Activated CD4-positive, alpha-beta T cell treated with anti-CD3 and anti-CD28 coated beads, Interleukin-2, Interleukin-6, amounts not matched to agents 100 ng/mL and 50 ng/mL, durations not matched to agents 16 hours and 8 hours (primary cell): ENCODE measurements at regions not wholly inside any gene's neighbourhood (a gene's known extent, or its start where the extent isn't known, plus 50 kb on each side); places are given as distances from the start of the nearest gene placed in this dataset.

Source experiments
- DNase-seq: peaks from one replicate; pipeline ENCODE4 v3.0.0-alpha.2; 2020

DNA sequence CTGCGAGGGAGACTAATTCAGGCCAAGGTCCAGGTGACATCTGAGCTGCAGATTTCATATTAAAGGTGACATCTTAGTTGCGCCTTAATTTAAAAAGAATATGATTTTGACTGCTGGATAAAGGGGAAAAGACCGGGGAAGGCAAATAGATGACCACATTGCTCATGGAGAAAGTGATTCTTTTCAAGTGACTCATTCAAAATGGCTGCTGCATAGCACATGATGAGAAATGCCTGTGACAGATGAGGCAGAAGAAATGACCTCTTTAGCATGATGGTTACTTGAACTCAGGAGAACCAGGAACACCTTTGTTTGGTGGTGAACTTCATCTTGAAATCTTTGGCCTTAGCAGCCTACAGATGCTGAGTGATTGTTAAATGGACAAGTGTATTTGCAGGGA, 385.8 kb upstream of the TRIB2 start:
- no peak for DNase-seq

DNA sequence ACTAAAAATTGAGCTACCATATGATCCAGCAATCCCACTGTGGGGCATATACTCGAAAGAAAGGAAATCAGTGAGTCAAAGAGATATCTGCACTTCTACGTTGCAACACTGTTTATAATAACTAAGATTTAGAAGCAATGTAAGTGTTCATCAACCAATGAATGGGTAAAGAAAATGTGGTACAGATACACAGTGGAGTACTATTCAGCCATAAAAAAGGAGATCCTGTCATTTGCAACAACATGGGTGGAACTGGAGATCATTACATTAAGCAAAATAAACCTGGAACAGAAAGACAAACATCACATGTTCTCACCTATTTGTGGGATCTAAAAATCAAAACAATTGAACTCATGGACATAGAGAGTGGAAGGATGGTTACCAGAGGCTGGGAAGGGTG, 385.0 kb upstream of the TRIB2 start:
- no peak for DNase-seq

DNA sequence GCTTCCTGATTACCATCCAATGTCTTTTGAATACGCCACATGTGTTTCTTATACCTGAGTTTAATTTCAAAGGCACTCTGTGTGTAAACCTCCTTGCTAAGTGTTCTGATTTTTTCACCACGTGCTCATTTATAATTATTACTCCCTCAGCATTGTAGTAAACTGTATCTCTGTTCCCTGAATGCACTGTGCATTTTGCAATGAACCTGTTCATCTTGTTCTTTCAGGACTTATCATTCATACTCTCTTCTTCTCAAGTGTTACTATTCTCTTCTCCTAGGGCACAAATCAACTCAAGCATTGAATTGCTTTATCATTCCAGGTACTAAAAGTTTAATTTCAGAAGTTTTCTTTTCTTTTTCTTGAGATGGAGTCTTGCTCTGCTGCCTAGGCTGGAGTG, 383.4 kb upstream of the TRIB2 start:
- DNase-seq: no peak

DNA sequence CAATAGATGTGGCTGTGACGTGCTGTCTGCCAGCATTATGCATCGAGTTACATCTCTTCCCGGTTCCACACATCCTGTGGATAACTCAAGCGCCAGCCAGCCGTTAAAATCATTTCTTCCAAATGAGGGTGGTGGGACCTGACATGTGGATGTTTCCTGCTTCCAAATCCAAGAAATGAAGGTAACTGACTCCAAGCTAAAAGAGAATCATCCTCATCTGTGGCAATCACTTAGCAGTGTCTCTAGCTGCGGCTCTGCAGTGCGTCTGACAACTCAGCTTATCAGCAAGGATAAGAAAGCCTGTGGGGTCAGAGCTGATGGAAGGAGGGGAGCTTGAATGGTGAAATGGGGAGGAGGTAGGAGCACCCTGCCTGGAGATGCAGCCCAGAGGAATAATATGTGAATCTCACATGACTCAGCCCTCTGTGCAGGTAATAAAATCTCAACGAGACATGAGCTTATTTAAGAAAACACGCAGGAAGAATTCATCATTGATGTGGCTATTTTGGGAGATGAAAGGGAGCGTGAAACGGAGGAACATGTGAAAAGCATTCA, 382.2 kb upstream of the TRIB2 start:
- DNase-seq: no peak

DNA sequence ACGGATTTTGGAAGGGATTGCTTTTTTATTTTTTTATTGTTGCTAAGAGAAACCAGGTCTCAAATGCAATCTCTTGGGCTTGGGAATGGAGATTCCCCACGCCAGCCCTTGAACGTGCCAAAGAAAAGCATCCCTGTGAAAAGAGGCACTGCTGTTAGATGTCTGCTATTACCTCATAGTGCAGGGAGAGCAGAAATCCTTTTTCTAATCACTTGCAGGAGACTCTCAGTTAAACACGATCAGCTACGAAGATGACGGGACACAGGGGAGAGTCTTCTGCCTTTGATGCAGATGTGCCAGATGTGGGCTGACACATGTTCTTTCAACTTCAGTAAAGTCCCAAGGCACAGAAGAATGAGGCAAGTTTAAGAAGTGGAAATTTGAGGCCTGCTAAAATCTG, 381.6 kb upstream of the TRIB2 start:
- no peak for DNase-seq

DNA sequence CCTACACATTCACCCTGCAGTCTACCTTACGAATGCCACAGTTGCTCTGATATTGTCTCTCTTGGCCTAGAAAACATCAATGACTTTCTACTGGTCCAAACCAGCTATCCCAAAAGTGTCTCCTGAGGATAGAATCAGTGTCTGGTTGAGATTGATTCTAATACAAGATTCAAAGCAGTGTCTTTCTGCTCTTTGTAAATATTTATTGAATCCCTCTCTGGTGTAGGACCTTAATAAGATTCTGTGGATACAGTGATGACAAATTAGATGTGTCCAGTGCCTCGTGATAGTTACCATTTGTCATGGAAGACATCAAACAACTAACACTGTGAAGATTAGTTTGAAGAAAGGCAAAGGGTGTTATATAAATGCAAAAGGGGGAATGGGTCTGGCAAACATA, 380.7 kb upstream of the TRIB2 start:
- DNase-seq: no peak

DNA sequence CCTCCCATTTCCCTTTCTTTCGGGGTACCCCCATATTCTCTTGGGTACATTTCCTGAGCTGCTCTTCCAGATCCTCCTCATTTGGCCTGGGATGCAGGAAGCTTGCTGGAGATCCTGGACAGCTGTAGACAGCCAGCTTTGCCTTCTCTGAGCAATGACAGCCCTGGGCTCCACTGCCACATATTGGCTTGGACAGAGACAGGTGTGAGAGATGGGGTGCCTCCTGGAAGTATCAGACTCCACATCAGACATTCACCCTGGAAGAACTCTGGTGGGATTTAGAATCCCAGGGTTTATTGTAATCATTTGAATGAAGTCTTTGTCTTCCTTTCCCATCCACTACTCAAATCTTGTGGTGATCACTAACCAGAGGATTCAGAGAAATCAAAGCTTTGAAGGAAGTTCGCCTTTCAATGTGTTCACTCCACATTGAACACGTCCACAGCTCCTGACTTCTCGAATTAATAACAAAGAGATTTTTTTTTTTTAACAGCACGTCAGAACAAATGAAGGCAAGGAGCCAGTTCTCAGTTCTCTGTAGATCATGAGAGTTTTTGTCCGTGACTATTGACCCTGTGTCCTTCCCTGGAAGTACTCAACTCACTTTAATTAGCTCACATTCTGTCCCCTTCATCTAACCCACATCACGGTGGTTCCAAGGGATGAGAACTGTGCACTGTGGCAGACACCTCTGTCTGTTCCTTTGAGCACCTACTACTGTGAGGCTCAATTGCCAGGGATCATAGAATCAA, 377.6 kb upstream of the TRIB2 start:
- no peak for DNase-seq

DNA sequence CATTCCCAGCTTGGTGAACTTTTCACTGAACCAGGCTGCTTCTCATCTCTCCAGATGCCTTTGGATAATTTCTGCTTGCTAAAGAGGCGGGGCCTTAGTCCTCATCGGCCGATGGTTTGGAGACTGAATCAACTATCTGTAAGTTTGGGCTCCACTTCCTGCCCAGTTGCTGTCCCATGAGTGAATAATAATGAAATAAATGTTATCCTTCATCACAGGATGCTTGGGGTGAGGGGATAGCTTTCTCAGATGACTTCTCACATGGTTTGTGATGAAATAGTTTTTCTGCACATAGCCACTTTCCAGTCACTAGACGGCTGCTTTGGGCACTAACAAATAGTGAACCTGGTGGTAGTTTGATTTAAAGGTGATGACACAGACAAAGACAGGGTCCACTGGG, 376.6 kb upstream of the TRIB2 start:
- no peak for DNase-seq

DNA sequence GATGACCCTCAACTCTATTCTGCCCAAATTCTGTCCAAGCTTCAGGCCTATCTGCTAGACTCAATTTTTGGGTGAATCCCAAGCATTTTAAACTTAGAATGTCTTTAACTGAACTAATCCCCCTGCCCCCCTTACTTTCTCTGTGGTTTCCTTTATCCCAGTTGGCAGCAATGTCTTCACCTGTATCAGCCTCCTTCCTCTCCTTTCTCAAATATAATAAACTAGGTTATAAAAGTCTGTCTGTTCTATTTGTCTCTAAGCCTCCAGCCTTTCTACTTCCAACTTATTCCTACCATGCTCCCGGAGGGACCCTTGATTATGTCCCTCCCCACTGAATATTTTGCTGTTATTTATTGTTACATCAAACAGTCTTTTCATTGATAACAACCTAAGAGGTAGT, 375.5 kb upstream of the TRIB2 start:
- DNase-seq: no peak

DNA sequence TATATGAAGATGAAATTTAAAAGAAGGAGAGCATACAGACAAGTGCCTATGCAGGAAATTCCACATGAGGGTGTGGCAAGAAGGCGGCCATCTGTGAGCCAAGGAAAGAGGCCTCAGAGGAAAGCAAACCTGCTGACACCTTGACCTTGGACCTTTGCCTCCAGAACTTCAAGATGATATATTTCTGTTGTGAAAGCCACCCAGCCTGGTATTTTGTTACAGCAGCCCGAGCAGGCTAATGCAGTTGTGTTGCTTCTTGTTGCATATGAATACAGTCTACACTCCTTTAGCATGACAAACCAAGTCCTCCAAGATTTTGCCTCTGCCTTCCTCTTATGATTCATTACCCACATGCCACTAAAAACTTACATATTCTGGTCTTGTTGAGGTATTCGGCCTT, 374.8 kb upstream of the TRIB2 start:
- no peak for DNase-seq

DNA sequence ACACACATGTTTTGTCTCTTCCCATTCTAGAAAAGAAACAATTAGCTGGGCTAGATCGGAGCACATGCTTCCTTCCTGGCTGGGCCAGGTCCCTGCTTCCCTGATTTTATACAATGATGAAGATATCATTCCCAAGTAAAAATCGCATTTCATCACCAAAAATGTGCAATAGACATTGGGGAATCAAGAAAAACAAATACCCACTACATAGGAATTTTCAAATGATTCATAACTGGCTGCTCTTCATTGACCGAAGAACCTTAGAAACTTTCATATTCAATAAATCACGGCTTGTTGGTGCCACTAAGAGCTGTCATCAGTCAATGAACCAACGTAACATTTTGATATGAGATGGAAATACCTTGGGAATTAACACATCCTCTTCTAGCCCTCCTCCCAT, 373.6 kb upstream of the TRIB2 start:
- no peak for DNase-seq

DNA sequence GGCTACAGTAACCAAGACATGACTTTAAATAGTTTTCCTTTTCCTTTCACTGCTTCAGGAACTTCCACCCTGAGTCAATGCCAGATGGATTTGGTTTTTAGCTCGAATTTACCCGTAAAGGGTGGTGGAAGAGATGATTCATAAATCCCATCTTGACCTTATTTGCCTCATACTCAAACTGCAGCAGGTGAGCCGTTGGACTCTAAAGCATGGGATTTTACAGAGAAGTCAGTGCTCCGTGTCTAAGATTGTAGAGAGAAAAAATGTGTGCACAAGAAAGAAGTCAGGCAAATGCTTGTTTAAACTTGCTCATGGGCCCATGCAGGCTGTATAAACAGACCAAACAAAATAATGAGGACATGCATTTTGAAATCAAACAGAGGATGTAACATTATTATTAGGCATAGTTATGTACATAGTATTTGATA, 369.7 kb upstream of the TRIB2 start:
- no peak for DNase-seq

DNA sequence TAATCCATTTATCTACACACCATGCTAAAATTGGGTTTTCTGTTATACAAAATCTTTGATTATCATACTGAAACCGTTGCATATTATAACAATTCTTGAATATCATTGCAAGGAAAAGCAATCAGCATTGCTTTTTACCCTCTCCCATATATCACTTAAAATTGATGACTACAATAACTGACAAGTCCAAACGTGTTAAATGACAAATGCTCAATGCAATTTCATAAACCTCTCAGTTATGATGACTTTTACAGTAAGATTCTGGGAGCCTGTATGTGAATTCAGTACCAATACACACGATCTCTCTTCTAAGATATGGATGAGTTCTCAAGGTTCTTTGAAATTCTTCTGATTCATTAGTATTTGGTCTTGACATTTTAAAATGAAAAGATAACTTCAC, 368.5 kb upstream of the TRIB2 start:
- no peak for DNase-seq

DNA sequence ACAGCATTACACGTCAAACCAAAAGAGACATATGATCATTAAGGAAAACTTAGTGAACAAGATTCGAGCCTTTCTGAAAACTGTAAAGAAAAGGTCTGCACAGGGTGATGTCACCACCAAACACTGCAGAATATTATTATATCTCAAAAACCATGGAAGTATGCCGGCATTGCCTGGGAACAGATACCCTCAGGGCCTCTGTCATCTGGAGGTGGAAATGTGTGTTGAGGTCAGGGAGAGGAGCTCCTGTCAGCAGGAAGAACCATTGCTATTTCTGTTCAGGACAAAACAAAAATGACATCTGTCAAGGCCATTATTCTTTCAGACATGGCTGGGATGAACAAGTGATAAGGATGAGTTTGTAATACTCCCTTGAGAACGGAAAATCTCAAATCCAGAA, 365.9 kb upstream of the TRIB2 start:
- no peak for DNase-seq

DNA sequence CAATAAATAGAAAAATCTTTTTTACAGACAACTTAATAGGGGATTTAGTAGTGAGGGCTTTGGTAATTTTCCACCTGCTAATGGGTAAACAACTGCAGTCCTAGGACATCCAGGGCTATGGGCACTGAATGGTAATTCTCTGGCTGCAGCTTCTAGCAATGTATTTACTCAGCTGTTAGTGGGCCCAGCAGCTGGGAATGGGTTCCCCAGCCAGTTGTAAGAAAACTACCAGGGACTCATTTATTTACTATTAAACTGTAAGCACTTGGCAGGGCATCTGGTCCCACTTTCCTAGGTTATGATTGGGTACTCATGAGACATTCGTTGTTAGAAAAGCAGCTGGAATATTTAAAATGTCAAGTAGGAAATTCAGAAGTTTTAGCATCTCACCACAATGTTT, 363.8 kb upstream of the TRIB2 start:
- no peak for DNase-seq

DNA sequence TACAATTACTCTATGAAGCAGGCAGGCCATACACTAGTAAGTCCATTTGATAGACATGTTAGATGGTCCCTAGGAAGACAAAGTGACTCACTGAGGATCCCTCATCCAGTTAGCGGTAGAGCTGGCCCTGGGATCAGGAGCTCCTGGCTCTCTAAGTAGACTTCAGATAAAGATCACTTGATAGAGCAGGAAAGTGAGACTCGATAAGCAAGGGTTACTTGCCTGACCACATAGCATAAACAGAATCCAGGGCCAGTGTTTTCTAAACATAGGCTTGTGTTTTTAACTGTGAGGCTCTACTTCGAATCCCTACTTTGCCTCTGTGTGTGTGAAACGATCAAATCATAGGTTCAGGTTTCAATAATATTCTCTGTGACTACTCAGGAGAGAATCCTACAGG, 355.2 kb upstream of the TRIB2 start:
- DNase-seq: no peak

DNA sequence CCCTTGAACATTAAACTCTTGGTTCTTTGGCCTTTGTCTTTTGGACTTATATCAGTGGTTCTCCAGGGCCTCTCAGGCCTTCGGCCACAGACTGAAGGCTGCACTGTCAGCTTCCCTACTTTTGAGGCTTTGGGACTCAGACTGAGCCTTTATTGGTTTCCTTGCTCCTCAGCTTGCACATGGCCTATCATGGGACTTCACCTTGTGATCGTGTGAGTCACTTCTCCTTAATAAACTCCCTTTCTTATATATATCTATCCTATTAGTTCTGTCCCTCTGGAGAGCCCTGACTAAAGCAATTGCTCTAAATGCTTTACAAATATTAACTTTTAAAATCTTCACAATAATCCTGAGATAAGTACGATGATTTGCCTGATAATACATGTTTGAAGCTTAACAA, 353.6 kb upstream of the TRIB2 start:
- no peak for DNase-seq

DNA sequence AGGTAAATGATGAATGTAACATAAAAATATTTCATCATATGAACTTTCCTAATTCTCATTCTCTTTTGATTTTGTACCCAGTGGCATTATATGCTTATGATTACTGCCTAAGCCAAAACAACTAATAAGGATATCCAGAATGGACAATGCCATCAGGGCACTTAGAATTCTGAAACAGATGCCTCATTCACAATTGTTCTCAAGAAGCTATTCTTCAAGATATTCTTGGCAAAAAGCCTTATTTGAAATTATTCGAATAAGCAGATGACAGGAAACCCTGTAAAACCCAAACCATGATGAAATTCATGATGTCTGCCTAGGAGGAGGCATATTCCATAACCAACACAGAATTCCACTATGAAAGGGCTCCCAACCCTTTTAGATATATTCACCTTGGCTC, 353.2 kb upstream of the TRIB2 start:
- DNase-seq: no peak

DNA sequence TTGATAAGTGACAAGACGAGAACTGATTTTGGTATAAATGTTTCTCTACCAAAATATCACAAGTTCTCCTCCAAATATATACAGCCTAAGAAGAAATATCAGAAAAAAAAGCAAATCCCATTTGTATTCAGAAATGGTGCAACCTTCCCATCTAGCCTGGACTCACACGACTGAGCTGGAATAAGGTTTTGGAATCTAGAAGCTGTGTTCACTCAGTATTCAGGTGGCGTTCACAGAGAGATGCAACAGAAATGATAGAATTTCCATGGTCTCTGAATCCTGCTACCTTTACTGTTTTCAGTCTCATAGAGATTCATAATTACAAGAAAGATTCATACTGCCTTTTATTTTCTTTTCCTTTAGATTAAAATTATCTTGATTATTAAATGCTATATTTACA, 347.2 kb upstream of the TRIB2 start:
- no peak for DNase-seq

DNA sequence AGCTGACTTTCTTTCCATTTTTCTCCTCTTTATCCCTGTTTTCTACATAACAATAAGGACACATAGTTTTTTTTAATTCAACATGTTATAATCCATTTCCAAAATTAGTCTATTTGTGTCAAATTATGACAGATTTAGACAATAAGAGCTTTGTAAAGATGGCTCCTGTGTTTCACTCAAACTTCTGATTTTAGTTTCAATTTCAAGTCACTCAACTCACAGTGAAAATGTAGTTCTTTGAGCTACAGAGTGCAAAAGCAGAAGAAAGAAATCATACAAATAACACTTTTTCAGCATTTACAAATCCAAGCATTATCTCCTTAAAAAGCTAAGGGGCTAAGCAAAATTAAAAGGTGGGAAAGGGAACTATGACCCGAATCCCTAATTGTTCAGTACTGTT, 340.7 kb upstream of the TRIB2 start:
- no peak for DNase-seq

DNA sequence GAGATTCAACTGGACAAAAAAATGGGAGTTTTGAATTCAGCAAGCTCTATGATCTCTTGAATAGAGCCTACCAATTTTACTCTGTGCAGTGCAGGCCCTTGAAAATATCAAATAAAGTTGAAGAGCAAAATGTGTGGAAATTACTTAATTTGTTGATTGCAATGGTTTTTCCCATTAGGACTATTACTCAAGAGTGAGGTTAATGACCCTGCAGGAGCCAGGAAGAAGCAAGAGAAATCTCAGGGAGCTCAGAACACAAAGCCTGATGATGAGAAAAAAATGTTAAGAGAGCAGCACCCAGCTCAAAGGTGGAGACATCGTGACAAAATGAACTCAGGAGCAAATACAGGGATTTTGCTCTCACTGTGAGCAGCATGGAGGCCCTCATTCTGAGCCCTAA, 337.6 kb upstream of the TRIB2 start:
- DNase-seq: no peak

DNA sequence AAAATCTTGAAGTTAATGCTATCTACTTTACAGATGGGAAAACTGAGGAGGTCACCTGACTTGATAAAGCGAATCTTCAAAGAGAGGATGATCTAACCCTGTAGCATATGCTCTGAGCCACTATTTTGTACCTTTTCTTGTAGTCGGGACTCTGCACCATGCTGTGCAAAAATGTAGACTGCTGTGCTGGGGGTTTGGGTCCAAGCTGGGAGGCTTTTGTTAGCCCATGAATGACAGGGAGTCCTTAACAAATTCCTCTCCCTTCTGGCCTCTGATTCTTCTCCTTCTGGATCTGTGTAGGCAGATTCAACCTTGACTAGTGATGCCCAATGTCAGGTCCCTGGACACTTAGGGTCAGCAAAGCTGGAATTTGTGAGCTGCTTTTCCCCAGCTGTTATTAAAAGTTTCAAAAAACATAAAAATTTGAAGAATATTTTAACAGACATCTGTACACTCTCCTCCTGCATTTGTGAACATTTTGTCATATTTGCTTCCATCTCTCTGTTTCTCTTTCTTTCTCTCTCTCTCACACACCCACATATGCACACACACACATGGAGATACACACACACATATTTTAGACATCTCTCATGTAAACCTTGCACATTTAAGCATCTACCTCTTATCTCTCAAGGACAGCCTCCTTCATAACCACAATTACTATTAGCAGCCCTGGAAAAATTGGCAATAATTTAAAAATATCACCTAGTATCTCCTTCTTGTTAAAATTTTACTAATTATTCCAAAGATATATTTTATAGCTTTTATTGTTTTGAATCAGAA, 335.0 kb upstream of the TRIB2 start:
- DNase-seq: no peak

DNA sequence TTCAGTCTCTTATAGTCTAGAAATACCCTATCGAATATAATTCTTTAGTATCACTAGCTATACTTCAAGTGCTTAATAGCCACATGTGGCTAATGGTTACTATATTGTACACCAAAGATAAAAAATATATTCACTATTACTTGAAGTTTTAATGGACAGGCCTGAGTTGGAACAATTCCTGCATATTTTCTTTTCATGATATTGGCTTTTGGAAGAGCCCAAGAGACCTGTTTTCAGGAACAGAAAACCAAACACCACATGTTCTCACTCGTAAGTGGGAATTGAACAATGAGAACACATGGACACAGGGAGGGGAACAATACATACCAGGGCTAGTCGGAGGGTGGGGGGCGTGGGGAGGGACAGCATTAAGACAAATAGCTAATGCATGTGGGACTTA, 334.4 kb upstream of the TRIB2 start:
- DNase-seq: no peak

DNA sequence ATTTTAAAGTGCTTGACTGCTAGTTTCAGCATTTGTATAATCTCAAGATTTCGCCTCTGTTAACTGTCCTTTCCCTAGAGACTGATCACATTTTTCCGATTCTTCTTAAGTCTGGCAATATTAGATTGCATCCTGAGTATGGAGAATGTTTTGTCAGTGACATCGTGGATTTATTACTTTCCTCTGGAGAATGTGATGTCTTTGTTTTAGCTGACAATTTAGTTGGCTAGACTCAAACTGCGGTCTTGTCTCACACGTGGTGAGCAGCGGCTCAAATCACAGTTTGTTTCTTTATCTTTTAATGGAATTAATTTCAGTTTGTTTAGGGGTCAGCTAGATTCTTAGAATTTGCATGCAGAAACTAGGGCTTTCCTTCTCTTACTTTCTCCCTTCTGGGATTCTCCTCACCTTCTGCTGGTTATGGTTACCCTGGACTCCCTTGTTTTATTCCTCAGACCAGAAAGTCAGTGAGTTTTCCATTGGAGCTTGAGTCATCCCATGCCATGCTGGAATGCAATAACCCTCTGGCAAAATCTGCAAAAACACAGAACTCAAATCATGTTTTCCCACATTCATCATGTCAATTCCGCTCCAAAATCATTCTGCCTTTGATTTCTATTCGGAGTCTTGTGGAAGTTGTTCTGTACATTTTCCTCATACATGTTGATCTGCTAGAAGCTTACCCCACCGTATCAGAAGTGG, 327.2 kb upstream of the TRIB2 start:
- DNase-seq: no peak
